GM12878 (cell line): ENCODE measurements at regions not wholly inside any gene's neighbourhood (a gene's known extent, or its start where the extent isn't known, plus 50 kb on each side); places are given as distances from the start of the nearest gene placed in this dataset.

Experiments
- ATAC-seq: fragments of 200-7000 bp; cut with Tn5 transposase; 3 replicates; pipeline ENCODE4 v1.9.1; 2020; ENCODE audit warnings: mild to moderate bottlenecking, moderate library complexity
- BruUV-seq: library from RNA; stranded (reverse); fragments of 400-500 nt; replicated peaks from 2 replicates; lab custom pipeline; 2021; lab: Mats Ljungman, UMichigan
- CTCF ChIA-PET: fragments of 300-600 bp; sonication (Branson Sonifier 250); formaldehyde crosslinking; extraction: SDS; loops from one replicate; lab custom pipeline; 2021; ENCODE audit warnings: inconsistent platforms; lab: Yijun Ruan, JAX
- POLR2A ChIA-PET: fragments of 350-600 bp; formaldehyde crosslinking; extraction: SDS; loops from one replicate; lab custom pipeline; 2021; ENCODE audit warnings: inconsistent platforms; lab: Charles Lee
- RAD21 ChIA-PET: fragments of 300-600 bp; sonication (Branson Sonifier 250); formaldehyde crosslinking; loops from one replicate; lab custom pipeline; 2023; ENCODE audit warnings: antibody characterized with exemption; ENCODE audit not compliant: unreplicated experiment; lab: Charles Lee
- SMC1A ChIA-PET: fragments of 300-600 bp; sonication (Branson Sonifier 250); formaldehyde crosslinking; loops from one replicate; lab custom pipeline; 2023; ENCODE audit not compliant: unreplicated experiment, uncharacterized antibody; lab: Charles Lee
- DNase-seq: peaks from one replicate; pipeline ENCODE4 v3.0.0-alpha.2; 2011; ENCODE audit warnings: low read depth, low spot score
- FAIRE-seq: peaks from 3 replicates; lab custom pipeline; 2011; peaks lifted over from hg19 to GRCh38; lab: Jason Lieb, UNC
- H2AFZ ChIP-seq: 2 replicates; pipeline ENCODE4 v1.6.0; 2011; ENCODE audit warnings: low read depth, low read length, control low read depth; ENCODE audit not compliant: control insufficient read depth
- H3K27ac ChIP-seq: 2 replicates; pipeline ENCODE4 v1.5.1; 2011; ENCODE audit warnings: control low read depth; ENCODE audit not compliant: control insufficient read depth, insufficient read depth
- H3K27me3 ChIP-seq, 2 experiments: replicated peaks in 1 of 2; 2 replicates each; pipeline versions ENCODE4 v1.6.0 to v1.6.1; 2011; ENCODE audit warnings: low read length in 1 of 2; ENCODE audit not compliant: control insufficient read depth in 2 of 2, insufficient read depth in 2 of 2
- H3K36me3 ChIP-seq, 2 experiments: 2 replicates each; pipeline ENCODE4 v1.5.1; 2011; ENCODE audit warnings: low read length in 1 of 2; ENCODE audit not compliant: control insufficient read depth in 2 of 2, insufficient read depth in 2 of 2
- H3K4me1 ChIP-seq: 2 replicates; pipeline ENCODE4 v1.6.1; 2011; ENCODE audit warnings: mild to moderate bottlenecking, low read length, moderate library complexity, mixed read lengths; ENCODE audit not compliant: control insufficient read depth, insufficient read depth
- H3K4me2 ChIP-seq: 2 replicates; pipeline ENCODE4 v1.6.0; 2011; ENCODE audit warnings: control low read depth; ENCODE audit not compliant: control insufficient read depth, insufficient read depth
- H3K4me3 ChIP-seq: fragments of 200-600 bp; sonication (generic); 2 replicates; pipeline ENCODE4 v1.5.1; 2016
- H3K79me2 ChIP-seq: 2 replicates; pipeline ENCODE4 v1.6.0; 2011; ENCODE audit warnings: low read length; ENCODE audit not compliant: control insufficient read depth, insufficient read depth
- H3K9ac ChIP-seq: 2 replicates; pipeline ENCODE4 v1.8.0; 2011; ENCODE audit warnings: low read length, control low read depth, mixed read lengths; ENCODE audit not compliant: control insufficient read depth, insufficient read depth
- H3K9me3 ChIP-seq: replicated peaks from 3 replicates; pipeline ENCODE4 v1.5.1; 2011; ENCODE audit warnings: mild to moderate bottlenecking, low read length; ENCODE audit not compliant: control insufficient read depth, insufficient read depth
- H4K20me1 ChIP-seq: 2 replicates; pipeline ENCODE4 v1.6.0; 2011; ENCODE audit not compliant: control insufficient read depth, insufficient read depth
- BRCA1 ChIP-seq: IDR thresholded peaks from 2 replicates; pipeline ENCODE4 v1.6.1; 2011; ENCODE audit warnings: low read depth, low read length, improper control_type of control experiment
- GABPA ChIP-seq: IDR thresholded peaks from 2 replicates; pipeline ENCODE4 v1.6.1; 2014; ENCODE audit warnings: antibody characterized with exemption, low read depth, mild to moderate bottlenecking, inconsistent platforms
- KLF5 ChIP-seq: fragments of 450-650 bp; IDR thresholded peaks from 2 replicates; pipeline ENCODE4 v1.6.1; 2014; ENCODE audit warnings: mild to moderate bottlenecking; ENCODE audit not compliant: partially characterized antibody
- MEF2A ChIP-seq: IDR thresholded peaks from 2 replicates; pipeline ENCODE4 v1.6.1; 2011; ENCODE audit warnings: low read depth, mild to moderate bottlenecking, low read length, moderate library complexity; ENCODE audit not compliant: insufficient read depth
- MTA2 ChIP-seq: fragments of 450-650 bp; IDR thresholded peaks from 2 replicates; pipeline ENCODE4 v1.6.1; 2016; ENCODE audit warnings: low read depth, mild to moderate bottlenecking, moderate library complexity
- POLR2A ChIP-seq: IDR thresholded peaks from 2 replicates; pipeline ENCODE4 v1.6.1; 2011; ENCODE audit warnings: low read depth, mild to moderate bottlenecking, low read length
- RBBP5 ChIP-seq: fragments of 200-600 bp; sonication (generic); conservative IDR thresholded peaks from 2 replicates; pipeline ENCODE4 v1.6.1; 2016
- SPI1 ChIP-seq: IDR thresholded peaks from 2 replicates; pipeline ENCODE4 v1.6.1; 2011; ENCODE audit warnings: low read depth, mild to moderate bottlenecking, low read length, moderate library complexity, borderline replicate concordance; ENCODE audit not compliant: insufficient read depth
- SREBF2 ChIP-seq: IDR thresholded peaks from 2 replicates; pipeline ENCODE4 v1.6.1; 2012; ENCODE audit warnings: mild to moderate bottlenecking, low read length
- ZNF207 ChIP-seq: fragments of 450-650 bp; IDR thresholded peaks from 2 replicates; pipeline ENCODE4 v1.6.1; 2014; ENCODE audit warnings: antibody characterized with exemption, mild to moderate bottlenecking, borderline replicate concordance
- ZZZ3 ChIP-seq: IDR thresholded peaks from 2 replicates; pipeline ENCODE4 v1.6.1; 2011; ENCODE audit warnings: low read depth; ENCODE audit not compliant: control insufficient read depth, insufficient read length
- WGBS: methylation state at CpG from one replicate; pipeline ENCODE4 v1.1.6; 2016; ENCODE audit warnings: low lambda C conversion rate; ENCODE audit not compliant: insufficient replicate concordance, insufficient coverage; ENCODE audit errors: missing lambda C conversion rate; 5-methylcytosine and 5-hydroxymethylcytosine counted together
- in situ Hi-C: fragments of 300-500 bp; cut with MboI; formaldehyde crosslinking; loops from 9 replicates; pipeline ENCODE4 v1.14.3; 2018; ENCODE audit warnings: mixed read lengths
- intact Hi-C: fragments of 100-400 bp; cut with micrococcal nuclease; formaldehyde crosslinking; loops from one replicate; pipeline ENCODE4 v1.14.2; 2022; ENCODE audit not compliant: unreplicated experiment
- TF ChIP-seq, protein P1 (sequence below): fragments of 450-650 bp; IDR thresholded peaks from 2 replicates; pipeline ENCODE4 v1.6.1; 2016; ENCODE audit warnings: mild to moderate bottlenecking
- TF ChIP-seq, protein P2 (sequence below): IDR thresholded peaks from 2 replicates; pipeline ENCODE4 v1.6.1; 2012; ENCODE audit warnings: improper control_type of control experiment, low read depth, low read length; ENCODE audit not compliant: insufficient replicate concordance
- TF ChIP-seq, protein P3 (sequence below): IDR thresholded peaks from 2 replicates; pipeline ENCODE4 v1.6.1; 2012; ENCODE audit warnings: mild to moderate bottlenecking, low read depth, low read length

DNA sequence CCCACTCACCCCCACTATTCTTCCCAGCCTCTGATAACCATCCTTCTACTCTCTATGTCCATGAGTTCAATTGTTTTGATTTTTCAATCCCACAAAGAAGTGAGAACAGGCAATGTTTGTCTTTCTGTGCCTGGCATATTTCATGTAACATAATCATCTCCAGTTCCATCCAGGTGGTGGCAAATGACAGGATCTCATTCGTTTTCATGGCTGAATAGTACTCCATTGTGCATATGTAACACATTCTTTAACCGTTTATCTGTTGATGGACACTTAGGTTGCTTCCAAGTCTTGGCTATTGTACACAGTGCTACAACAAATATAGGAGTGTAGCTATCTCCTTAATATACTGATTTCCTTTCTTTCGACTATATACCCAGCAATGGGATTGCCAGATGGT is 169.3 kb upstream of the NFIA start:
- intact Hi-C loops, result no loop called here
- H3K27me3 ChIP-seq, result no peaks in the 10 kb centered on the region
- no peaks in the 10 kb centered on the region for H3K79me2 ChIP-seq
- H2AFZ ChIP-seq, result no peak overlapping the region
- H3K4me2 ChIP-seq, result no peak overlapping the region
- POLR2A ChIA-PET, result no interaction called here
- RAD21 ChIA-PET, result no interaction called here
- no peak overlapping the region for H3K9ac ChIP-seq
- no peak for TF ChIP-seq BRCA1
- TF ChIP-seq SPI1, result no peak
- TF ChIP-seq MEF2A, result no peak
- no peak for TF ChIP-seq MTA2
- no peak for TF ChIP-seq SREBF2
- TF ChIP-seq, protein P1, sequence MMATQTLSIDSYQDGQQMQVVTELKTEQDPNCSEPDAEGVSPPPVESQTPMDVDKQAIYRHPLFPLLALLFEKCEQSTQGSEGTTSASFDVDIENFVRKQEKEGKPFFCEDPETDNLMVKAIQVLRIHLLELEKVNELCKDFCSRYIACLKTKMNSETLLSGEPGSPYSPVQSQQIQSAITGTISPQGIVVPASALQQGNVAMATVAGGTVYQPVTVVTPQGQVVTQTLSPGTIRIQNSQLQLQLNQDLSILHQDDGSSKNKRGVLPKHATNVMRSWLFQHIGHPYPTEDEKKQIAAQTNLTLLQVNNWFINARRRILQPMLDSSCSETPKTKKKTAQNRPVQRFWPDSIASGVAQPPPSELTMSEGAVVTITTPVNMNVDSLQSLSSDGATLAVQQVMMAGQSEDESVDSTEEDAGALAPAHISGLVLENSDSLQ, result no peak
- no peak for TF ChIP-seq POLR2A
- no peak for TF ChIP-seq ZZZ3
- TF ChIP-seq, protein P2, sequence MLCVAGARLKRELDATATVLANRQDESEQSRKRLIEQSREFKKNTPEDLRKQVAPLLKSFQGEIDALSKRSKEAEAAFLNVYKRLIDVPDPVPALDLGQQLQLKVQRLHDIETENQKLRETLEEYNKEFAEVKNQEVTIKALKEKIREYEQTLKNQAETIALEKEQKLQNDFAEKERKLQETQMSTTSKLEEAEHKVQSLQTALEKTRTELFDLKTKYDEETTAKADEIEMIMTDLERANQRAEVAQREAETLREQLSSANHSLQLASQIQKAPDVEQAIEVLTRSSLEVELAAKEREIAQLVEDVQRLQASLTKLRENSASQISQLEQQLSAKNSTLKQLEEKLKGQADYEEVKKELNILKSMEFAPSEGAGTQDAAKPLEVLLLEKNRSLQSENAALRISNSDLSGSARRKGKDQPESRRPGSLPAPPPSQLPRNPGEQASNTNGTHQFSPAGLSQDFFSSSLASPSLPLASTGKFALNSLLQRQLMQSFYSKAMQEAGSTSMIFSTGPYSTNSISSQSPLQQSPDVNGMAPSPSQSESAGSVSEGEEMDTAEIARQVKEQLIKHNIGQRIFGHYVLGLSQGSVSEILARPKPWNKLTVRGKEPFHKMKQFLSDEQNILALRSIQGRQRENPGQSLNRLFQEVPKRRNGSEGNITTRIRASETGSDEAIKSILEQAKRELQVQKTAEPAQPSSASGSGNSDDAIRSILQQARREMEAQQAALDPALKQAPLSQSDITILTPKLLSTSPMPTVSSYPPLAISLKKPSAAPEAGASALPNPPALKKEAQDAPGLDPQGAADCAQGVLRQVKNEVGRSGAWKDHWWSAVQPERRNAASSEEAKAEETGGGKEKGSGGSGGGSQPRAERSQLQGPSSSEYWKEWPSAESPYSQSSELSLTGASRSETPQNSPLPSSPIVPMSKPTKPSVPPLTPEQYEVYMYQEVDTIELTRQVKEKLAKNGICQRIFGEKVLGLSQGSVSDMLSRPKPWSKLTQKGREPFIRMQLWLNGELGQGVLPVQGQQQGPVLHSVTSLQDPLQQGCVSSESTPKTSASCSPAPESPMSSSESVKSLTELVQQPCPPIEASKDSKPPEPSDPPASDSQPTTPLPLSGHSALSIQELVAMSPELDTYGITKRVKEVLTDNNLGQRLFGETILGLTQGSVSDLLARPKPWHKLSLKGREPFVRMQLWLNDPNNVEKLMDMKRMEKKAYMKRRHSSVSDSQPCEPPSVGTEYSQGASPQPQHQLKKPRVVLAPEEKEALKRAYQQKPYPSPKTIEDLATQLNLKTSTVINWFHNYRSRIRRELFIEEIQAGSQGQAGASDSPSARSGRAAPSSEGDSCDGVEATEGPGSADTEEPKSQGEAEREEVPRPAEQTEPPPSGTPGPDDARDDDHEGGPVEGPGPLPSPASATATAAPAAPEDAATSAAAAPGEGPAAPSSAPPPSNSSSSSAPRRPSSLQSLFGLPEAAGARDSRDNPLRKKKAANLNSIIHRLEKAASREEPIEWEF, result no peak
- no peak for TF ChIP-seq ZNF207
- no peak for TF ChIP-seq KLF5
- no peak for TF ChIP-seq GABPA
- TF ChIP-seq, protein P3, sequence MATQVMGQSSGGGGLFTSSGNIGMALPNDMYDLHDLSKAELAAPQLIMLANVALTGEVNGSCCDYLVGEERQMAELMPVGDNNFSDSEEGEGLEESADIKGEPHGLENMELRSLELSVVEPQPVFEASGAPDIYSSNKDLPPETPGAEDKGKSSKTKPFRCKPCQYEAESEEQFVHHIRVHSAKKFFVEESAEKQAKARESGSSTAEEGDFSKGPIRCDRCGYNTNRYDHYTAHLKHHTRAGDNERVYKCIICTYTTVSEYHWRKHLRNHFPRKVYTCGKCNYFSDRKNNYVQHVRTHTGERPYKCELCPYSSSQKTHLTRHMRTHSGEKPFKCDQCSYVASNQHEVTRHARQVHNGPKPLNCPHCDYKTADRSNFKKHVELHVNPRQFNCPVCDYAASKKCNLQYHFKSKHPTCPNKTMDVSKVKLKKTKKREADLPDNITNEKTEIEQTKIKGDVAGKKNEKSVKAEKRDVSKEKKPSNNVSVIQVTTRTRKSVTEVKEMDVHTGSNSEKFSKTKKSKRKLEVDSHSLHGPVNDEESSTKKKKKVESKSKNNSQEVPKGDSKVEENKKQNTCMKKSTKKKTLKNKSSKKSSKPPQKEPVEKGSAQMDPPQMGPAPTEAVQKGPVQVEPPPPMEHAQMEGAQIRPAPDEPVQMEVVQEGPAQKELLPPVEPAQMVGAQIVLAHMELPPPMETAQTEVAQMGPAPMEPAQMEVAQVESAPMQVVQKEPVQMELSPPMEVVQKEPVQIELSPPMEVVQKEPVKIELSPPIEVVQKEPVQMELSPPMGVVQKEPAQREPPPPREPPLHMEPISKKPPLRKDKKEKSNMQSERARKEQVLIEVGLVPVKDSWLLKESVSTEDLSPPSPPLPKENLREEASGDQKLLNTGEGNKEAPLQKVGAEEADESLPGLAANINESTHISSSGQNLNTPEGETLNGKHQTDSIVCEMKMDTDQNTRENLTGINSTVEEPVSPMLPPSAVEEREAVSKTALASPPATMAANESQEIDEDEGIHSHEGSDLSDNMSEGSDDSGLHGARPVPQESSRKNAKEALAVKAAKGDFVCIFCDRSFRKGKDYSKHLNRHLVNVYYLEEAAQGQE, result no peak
- TF ChIP-seq RBBP5, result no peak
- WGBS, result 3% methylated on average over 3 of the region's 3 CpGs
- DNase-seq (no peak), ATAC-seq (no peak), FAIRE-seq (no peak)
- H3K9me3 ChIP-seq, result no peaks in the 10 kb centered on the region
- no peak overlapping the region for H3K27ac ChIP-seq
- H3K36me3 ChIP-seq, result no peaks in the 10 kb centered on the region
- no peaks in the 10 kb centered on the region for H3K4me1 ChIP-seq
- H4K20me1 ChIP-seq, result no peaks in the 10 kb centered on the region; the same call in 1 of the 2 replicates
- CTCF ChIA-PET, result no interaction called here
- BruUV-seq, result no TSS peak
- no peak overlapping the region for H3K4me3 ChIP-seq
- SMC1A ChIA-PET, result no interaction called here
- in situ Hi-C loops, result no loop called here
